HG03196 (cell line): ENCODE measurements at regions not wholly inside any gene's neighbourhood (a gene's known extent, or its start where the extent isn't known, plus 50 kb on each side); places are given as distances from the start of the nearest gene placed in this dataset.
A peak's percentile ranks its signal among the peaks of the same experiment; 100 is the strongest.
"Not testable (repeated sequence)": the region's sequence is repeated elsewhere in the genome, so short reads cannot be mapped to it uniquely, and the experiment has no call there.

Experiments used
- ATAC-seq: cut with Tn5 transposase; IDR thresholded peaks from one replicate; pipeline ENCODE4 v1.9.1; 2021; ENCODE audit not compliant: unreplicated experiment

- ATAC-seq: no peak
These were observed 129.1 kb downstream of the TNFRSF21 start for GRCh38 chr6:47180633-47181032.

GRCh38 chr6:47179286-47179685, 130.4 kb downstream of the TNFRSF21 start:
- no peak for ATAC-seq

GRCh38 chr6:47175656-47176055, 133.5 kb upstream of the ADGRF1 start:
- no peak for ATAC-seq

- no peak for ATAC-seq
These were observed 132.4 kb upstream of the ADGRF1 start for GRCh38 chr6:47174502-47175023.

- ATAC-seq: not testable (repeated sequence)
These were observed 131.9 kb upstream of the ADGRF1 start for GRCh38 chr6:47174063-47174462.

- ATAC-seq: not testable (repeated sequence)
These were observed 131.0 kb upstream of the ADGRF1 start for GRCh38 chr6:47173145-47173544.

- ATAC-seq: no peak
These were observed 128.4 kb upstream of the ADGRF1 start for GRCh38 chr6:47170617-47170947.

- ATAC-seq: no peak
These were observed 127.9 kb upstream of the ADGRF1 start for GRCh38 chr6:47169785-47170616.

GRCh38 chr6:47168180-47168579, 126.0 kb upstream of the ADGRF1 start:
- ATAC-seq: no peak

GRCh38 chr6:47165918-47166317, 123.8 kb upstream of the ADGRF1 start:
- peak; percentile 82 for ATAC-seq

GRCh38 chr6:47164877-47165276, 122.7 kb upstream of the ADGRF1 start:
- no peak for ATAC-seq

GRCh38 chr6:47163536-47163935, 121.4 kb upstream of the ADGRF1 start:
- ATAC-seq: no peak

GRCh38 chr6:47162793-47163192, 120.7 kb upstream of the ADGRF1 start:
- ATAC-seq: no peak

GRCh38 chr6:47162231-47162630, 120.1 kb upstream of the ADGRF1 start:
- no peak for ATAC-seq

- ATAC-seq: no peak
These were observed 119.1 kb upstream of the ADGRF1 start for GRCh38 chr6:47161176-47161687.

GRCh38 chr6:47160702-47161101, 118.6 kb upstream of the ADGRF1 start:
- no peak for ATAC-seq

- no peak for ATAC-seq
These were observed 117.6 kb upstream of the ADGRF1 start for GRCh38 chr6:47159763-47160162.

- no peak for ATAC-seq
These were observed 115.6 kb upstream of the ADGRF1 start for GRCh38 chr6:47157653-47158219.

GRCh38 chr6:47157063-47157462, 114.9 kb upstream of the ADGRF1 start:
- ATAC-seq: no peak

- no peak for ATAC-seq
These were observed 114.1 kb upstream of the ADGRF1 start for GRCh38 chr6:47156196-47156595.

- ATAC-seq: no peak
These were observed 111.2 kb upstream of the ADGRF1 start for GRCh38 chr6:47153404-47153755.

GRCh38 chr6:47152666-47153403, 110.7 kb upstream of the ADGRF1 start:
- no peak for ATAC-seq
